Smooth muscle cell (in vitro differentiated cells): ENCODE measurements at regions not wholly inside any gene's neighbourhood (a gene's known extent, or its start where the extent isn't known, plus 50 kb on each side); places are given as distances from the start of the nearest gene placed in this dataset.

Experiments used
- DNase-seq: peaks from one replicate; lab custom pipeline; 2025; ENCODE audit not compliant: unreplicated experiment; lab: John Stamatoyannopoulos, UW
- H2AFZ ChIP-seq: fragments of 200-600 bp; sonication (generic); 2 replicates; pipeline ENCODE4 v1.6.0; 2016; ENCODE audit warnings: antibody characterized with exemption, low read depth, mild to moderate bottlenecking
- H3F3A ChIP-seq: fragments of 200-600 bp; sonication (generic); 2 replicates; pipeline ENCODE4 v1.6.0; 2017; ENCODE audit warnings: antibody characterized with exemption, low read depth
- H3K27ac ChIP-seq: fragments of 200-600 bp; sonication (generic); 2 replicates; pipeline ENCODE4 v1.5.1; 2016; ENCODE audit warnings: low read depth, mild to moderate bottlenecking
- H3K27me3 ChIP-seq: fragments of 200-600 bp; sonication (generic); 2 replicates; pipeline ENCODE4 v1.6.1; 2016; ENCODE audit warnings: low read depth, mild to moderate bottlenecking
- H3K36me3 ChIP-seq: fragments of 200-600 bp; sonication (generic); 2 replicates; pipeline ENCODE4 v1.5.1; 2016; ENCODE audit warnings: low read depth
- H3K4me1 ChIP-seq: fragments of 200-600 bp; sonication (generic); 2 replicates; pipeline ENCODE4 v1.5.1; 2016; ENCODE audit warnings: low read depth
- H3K4me2 ChIP-seq: fragments of 200-600 bp; sonication (generic); 2 replicates; pipeline ENCODE4 v1.6.0; 2016; ENCODE audit warnings: mild to moderate bottlenecking
- H3K4me3 ChIP-seq: fragments of 200-600 bp; sonication (generic); 2 replicates; pipeline ENCODE4 v1.5.1; 2016; ENCODE audit warnings: mild to moderate bottlenecking
- H3K79me2 ChIP-seq: fragments of 200-600 bp; sonication (generic); 2 replicates; pipeline ENCODE4 v1.6.0; 2016; ENCODE audit warnings: low read depth, mild to moderate bottlenecking
- H3K9ac ChIP-seq: fragments of 200-600 bp; sonication (generic); 2 replicates; pipeline ENCODE4 v1.6.0; 2016; ENCODE audit warnings: low read depth
- H3K9me3 ChIP-seq: fragments of 200-600 bp; sonication (generic); replicated peaks from 2 replicates; pipeline ENCODE4 v1.5.1; 2016; ENCODE audit warnings: low read depth
- H4K20me1 ChIP-seq: fragments of 200-600 bp; sonication (generic); 2 replicates; pipeline ENCODE4 v1.6.0; 2016; ENCODE audit warnings: low read depth
- CTCF ChIP-seq: fragments of 200-600 bp; sonication (generic); IDR thresholded peaks from 2 replicates; pipeline ENCODE4 v1.5.1; 2017; ENCODE audit warnings: borderline replicate concordance, mild to moderate bottlenecking, antibody characterized with exemption; ENCODE audit not compliant: insufficient read depth, poor library complexity, severe bottlenecking
- WGBS: methylation state at CpG from one replicate; pipeline ENCODE4 v1.1.7; 2016; ENCODE audit warnings: low lambda C conversion rate; 5-methylcytosine and 5-hydroxymethylcytosine counted together

- Histone ChIP-seq H3F3A (no peaks in the 10 kb centered on the region), H3K36me3 (no peaks in the 10 kb centered on the region), H3K27me3 (peaks cover 14% of the 10 kb centered on the region), H3K4me3 (no peak overlapping the region), H3K9ac (no peak overlapping the region), H3K9me3 (no peaks in the 10 kb centered on the region), H3K4me2 (no peak overlapping the region), H3K79me2 (no peaks in the 10 kb centered on the region), H3K27ac (no peak overlapping the region), H3K4me1 (peaks cover 4% of the 10 kb centered on the region), H2AFZ (no peak overlapping the region), H4K20me1 (no peaks in the 10 kb centered on the region)
- 84% methylated on average over 5 of the region's 5 CpGs for WGBS
- DNase-seq: no peak
- TF ChIP-seq CTCF: no peak
Measured at GRCh38 chr20:61149636-61150035, 102.4 kb upstream of the CDH4 start.

- Histone ChIP-seq H3K9ac (no peak overlapping the region), H3K27ac (no peak overlapping the region), H4K20me1 (no peaks in the 10 kb centered on the region), H3K4me3 (no peak overlapping the region), H3K4me2 (no peak overlapping the region), H3K27me3 (peaks cover 5% of the 10 kb centered on the region), H3K79me2 (no peaks in the 10 kb centered on the region), H3K36me3 (no peaks in the 10 kb centered on the region), H2AFZ (no peak overlapping the region), H3F3A (no peaks in the 10 kb centered on the region), H3K4me1 (no peaks in the 10 kb centered on the region), H3K9me3 (no peaks in the 10 kb centered on the region)
- TF ChIP-seq CTCF: no peak
- 92% methylated on average over 8 of the region's 8 CpGs for WGBS
- no peak for DNase-seq
Measured at GRCh38 chr20:61157301-61157700, 94.8 kb upstream of the CDH4 start.

- no peak overlapping the region for H3K4me2 ChIP-seq
- WGBS: 83% methylated on average over 17 of the region's 17 CpGs
- H3K9me3 ChIP-seq: no peaks in the 10 kb centered on the region
- H3K4me1 ChIP-seq: no peaks in the 10 kb centered on the region
- peaks cover 5% of the 10 kb centered on the region for H3K27me3 ChIP-seq
- no peak overlapping the region for H3K9ac ChIP-seq
- H4K20me1 ChIP-seq: no peaks in the 10 kb centered on the region
- no peak overlapping the region for H2AFZ ChIP-seq
- H3F3A ChIP-seq: no peaks in the 10 kb centered on the region
- H3K36me3 ChIP-seq: no peaks in the 10 kb centered on the region
- no peak overlapping the region for H3K27ac ChIP-seq
- no peak for TF ChIP-seq CTCF
- no peak overlapping the region for H3K4me3 ChIP-seq
- H3K79me2 ChIP-seq: no peaks in the 10 kb centered on the region
- DNase-seq: no peak
Measured at GRCh38 chr20:61159957-61160686, 91.9 kb upstream of the CDH4 start.
